ENCODE measurements at regions not wholly inside any gene's neighbourhood (a gene's known extent, or its start where the extent isn't known, plus 50 kb on each side); places are given as distances from the start of the nearest gene placed in this dataset.

DNA sequence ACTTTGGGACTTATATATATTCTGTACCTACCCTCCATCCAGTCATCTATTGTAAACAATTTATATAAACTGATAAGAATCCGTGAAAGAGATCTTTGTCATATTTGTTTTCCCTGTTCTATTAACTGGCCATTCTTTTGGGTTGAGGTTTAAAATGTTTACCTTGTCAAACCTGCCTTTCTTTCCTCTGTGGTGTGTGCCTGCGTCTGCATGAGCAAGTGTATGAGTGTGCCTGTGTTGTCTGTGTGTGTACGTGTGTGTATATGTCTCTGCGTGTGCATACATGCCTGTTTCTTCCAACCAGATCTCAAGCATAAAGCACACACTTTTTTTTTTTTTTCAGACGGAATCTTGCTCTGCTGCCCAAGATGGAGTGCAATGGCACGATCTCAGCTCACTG lies 201.5 kb downstream of the C16orf95 start:
- TF ChIP-seq, protein P1, sequence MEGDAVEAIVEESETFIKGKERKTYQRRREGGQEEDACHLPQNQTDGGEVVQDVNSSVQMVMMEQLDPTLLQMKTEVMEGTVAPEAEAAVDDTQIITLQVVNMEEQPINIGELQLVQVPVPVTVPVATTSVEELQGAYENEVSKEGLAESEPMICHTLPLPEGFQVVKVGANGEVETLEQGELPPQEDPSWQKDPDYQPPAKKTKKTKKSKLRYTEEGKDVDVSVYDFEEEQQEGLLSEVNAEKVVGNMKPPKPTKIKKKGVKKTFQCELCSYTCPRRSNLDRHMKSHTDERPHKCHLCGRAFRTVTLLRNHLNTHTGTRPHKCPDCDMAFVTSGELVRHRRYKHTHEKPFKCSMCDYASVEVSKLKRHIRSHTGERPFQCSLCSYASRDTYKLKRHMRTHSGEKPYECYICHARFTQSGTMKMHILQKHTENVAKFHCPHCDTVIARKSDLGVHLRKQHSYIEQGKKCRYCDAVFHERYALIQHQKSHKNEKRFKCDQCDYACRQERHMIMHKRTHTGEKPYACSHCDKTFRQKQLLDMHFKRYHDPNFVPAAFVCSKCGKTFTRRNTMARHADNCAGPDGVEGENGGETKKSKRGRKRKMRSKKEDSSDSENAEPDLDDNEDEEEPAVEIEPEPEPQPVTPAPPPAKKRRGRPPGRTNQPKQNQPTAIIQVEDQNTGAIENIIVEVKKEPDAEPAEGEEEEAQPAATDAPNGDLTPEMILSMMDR (conservative IDR thresholded peaks at IDR 0.05; ENCODE audit: low read length) = no peak
- TF ChIP-seq EZH2phosphoT487 (IDR thresholded peaks at IDR 0.05; ENCODE audit: borderline replicate concordance, low read depth, low read length) = no peak

Measured in OCI-LY7 (cell line).